Hepatocyte (in vitro differentiated cells): ENCODE measurements at regions not wholly inside any gene's neighbourhood (a gene's known extent, or its start where the extent isn't known, plus 50 kb on each side); places are given as distances from the start of the nearest gene placed in this dataset.

Source experiments
- DNase-seq: peaks from one replicate; pipeline ENCODE4 v3.0.0-alpha.2; 2016; ENCODE audit warnings: low spot score
- H2AFZ ChIP-seq: fragments of 200-600 bp; sonication (generic); 2 replicates; pipeline ENCODE4 v1.6.0; 2016; ENCODE audit warnings: antibody characterized with exemption, mild to moderate bottlenecking
- H3K27ac ChIP-seq: fragments of 200-600 bp; sonication (generic); 2 replicates; pipeline ENCODE4 v1.5.1; 2016; ENCODE audit warnings: mild to moderate bottlenecking
- H3K27me3 ChIP-seq: fragments of 200-600 bp; sonication (generic); 2 replicates; pipeline ENCODE4 v1.6.1; 2016
- H3K36me3 ChIP-seq: fragments of 200-600 bp; sonication (generic); replicated peaks from 2 replicates; pipeline ENCODE4 v1.5.1; 2016; ENCODE audit warnings: low read depth; ENCODE audit not compliant: insufficient read depth
- H3K4me1 ChIP-seq: fragments of 200-600 bp; sonication (generic); 2 replicates; pipeline ENCODE4 v1.5.1; 2016; ENCODE audit warnings: mild to moderate bottlenecking, moderate library complexity; ENCODE audit not compliant: insufficient read depth
- H3K4me2 ChIP-seq: fragments of 200-600 bp; sonication (generic); 2 replicates; pipeline ENCODE4 v1.6.0; 2016
- H3K4me3 ChIP-seq: fragments of 200-600 bp; sonication (generic); 2 replicates; pipeline ENCODE4 v1.5.1; 2016; ENCODE audit warnings: mild to moderate bottlenecking
- H3K79me2 ChIP-seq: fragments of 200-600 bp; sonication (generic); 2 replicates; pipeline ENCODE4 v1.6.0; 2017; ENCODE audit warnings: mild to moderate bottlenecking
- H3K9me2 ChIP-seq: fragments of 200-600 bp; sonication (generic); replicated peaks from 2 replicates; pipeline ENCODE4 v1.6.0; 2017; ENCODE audit warnings: mild to moderate bottlenecking; ENCODE audit not compliant: insufficient read depth
- H3K9me3 ChIP-seq: fragments of 200-600 bp; sonication (generic); 2 replicates; pipeline ENCODE4 v1.5.1; 2016; ENCODE audit warnings: low read depth, mild to moderate bottlenecking
- H4K20me1 ChIP-seq: fragments of 200-600 bp; sonication (generic); 2 replicates; pipeline ENCODE4 v1.6.0; 2016; ENCODE audit warnings: mild to moderate bottlenecking; ENCODE audit not compliant: insufficient read depth, poor library complexity, severe bottlenecking
- EZH2 ChIP-seq: fragments of 200-600 bp; sonication (generic); IDR thresholded peaks from 2 replicates; pipeline ENCODE4 v1.6.1; 2016; ENCODE audit warnings: antibody characterized with exemption, mild to moderate bottlenecking, borderline replicate concordance
- EZH2phosphoT487 ChIP-seq: fragments of 200-600 bp; sonication (generic); IDR thresholded peaks from one replicate; pipeline ENCODE4 v1.6.1; 2018; ENCODE audit warnings: antibody characterized with exemption, mild to moderate bottlenecking, low read depth, moderate library complexity; ENCODE audit not compliant: unreplicated experiment, severe bottlenecking
- WGBS: methylation state at CpG from one replicate; pipeline ENCODE4 v1.1.6; 2016; ENCODE audit warnings: low lambda C conversion rate; ENCODE audit errors: missing lambda C conversion rate; 5-methylcytosine and 5-hydroxymethylcytosine counted together
- TF ChIP-seq, protein P1 (sequence below): fragments of 200-600 bp; sonication (generic); IDR thresholded peaks from 2 replicates; pipeline ENCODE4 v1.5.1; 2016; ENCODE audit warnings: antibody characterized with exemption, mild to moderate bottlenecking; ENCODE audit not compliant: poor library complexity

DNA sequence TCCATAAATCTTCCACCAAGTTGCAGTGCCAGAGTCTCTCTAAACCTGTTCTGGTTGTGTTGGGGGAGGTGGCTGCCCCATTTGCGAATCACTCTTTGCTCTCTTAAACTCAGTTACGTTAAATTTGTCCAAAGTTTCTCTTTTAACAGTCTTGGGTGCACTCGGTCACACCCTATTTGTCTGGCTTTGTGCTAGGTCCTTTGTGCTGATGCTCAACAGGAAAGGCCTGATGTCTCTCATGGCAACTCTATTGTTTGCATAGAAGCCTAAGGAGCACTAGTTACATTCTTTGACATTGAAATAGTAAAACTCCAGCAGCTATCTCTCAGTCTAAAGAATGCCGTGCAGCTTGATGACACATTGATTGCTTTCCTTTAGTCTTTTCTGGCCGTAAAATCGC, 105.1 kb downstream of the TRMT11 start:
- H3K9me2 ChIP-seq, result no peaks in the 10 kb centered on the region
- H3K4me1 ChIP-seq, result no peaks in the 10 kb centered on the region
- TF ChIP-seq, protein P1, sequence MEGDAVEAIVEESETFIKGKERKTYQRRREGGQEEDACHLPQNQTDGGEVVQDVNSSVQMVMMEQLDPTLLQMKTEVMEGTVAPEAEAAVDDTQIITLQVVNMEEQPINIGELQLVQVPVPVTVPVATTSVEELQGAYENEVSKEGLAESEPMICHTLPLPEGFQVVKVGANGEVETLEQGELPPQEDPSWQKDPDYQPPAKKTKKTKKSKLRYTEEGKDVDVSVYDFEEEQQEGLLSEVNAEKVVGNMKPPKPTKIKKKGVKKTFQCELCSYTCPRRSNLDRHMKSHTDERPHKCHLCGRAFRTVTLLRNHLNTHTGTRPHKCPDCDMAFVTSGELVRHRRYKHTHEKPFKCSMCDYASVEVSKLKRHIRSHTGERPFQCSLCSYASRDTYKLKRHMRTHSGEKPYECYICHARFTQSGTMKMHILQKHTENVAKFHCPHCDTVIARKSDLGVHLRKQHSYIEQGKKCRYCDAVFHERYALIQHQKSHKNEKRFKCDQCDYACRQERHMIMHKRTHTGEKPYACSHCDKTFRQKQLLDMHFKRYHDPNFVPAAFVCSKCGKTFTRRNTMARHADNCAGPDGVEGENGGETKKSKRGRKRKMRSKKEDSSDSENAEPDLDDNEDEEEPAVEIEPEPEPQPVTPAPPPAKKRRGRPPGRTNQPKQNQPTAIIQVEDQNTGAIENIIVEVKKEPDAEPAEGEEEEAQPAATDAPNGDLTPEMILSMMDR, result no peak
- no peak for TF ChIP-seq EZH2phosphoT487
- WGBS, result 80% methylated on average over 6 of the region's 6 CpGs
- H3K79me2 ChIP-seq, result no peaks in the 10 kb centered on the region
- H4K20me1 ChIP-seq, result no peaks in the 10 kb centered on the region
- no peaks in the 10 kb centered on the region for H3K27me3 ChIP-seq
- H3K36me3 ChIP-seq, result no peaks in the 10 kb centered on the region
- no peak overlapping the region for H2AFZ ChIP-seq
- H3K4me2 ChIP-seq, result no peak overlapping the region
- H3K9me3 ChIP-seq, result no peaks in the 10 kb centered on the region
- no peak overlapping the region for H3K27ac ChIP-seq
- H3K4me3 ChIP-seq, result no peak overlapping the region
- DNase-seq, result no peak

DNA sequence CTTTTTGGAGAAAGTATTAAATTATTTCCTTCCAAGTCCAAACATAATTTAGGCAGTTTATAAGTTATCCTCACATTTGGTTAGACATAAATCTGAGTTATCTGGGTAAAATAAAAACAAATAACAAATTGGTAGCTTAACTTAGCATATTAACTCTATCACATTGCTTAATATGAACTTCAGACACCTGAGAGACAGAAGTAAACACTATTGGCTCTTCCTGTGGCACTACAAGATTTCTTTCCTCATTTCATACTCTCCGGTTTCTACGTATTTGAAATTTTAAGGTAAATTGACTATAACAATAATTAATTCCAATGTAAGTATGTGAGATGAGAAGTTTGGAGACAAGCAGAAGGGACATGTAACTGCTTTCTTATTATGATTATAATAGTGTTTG, 106.8 kb downstream of the TRMT11 start:
- H4K20me1 ChIP-seq, result no peaks in the 10 kb centered on the region
- no peaks in the 10 kb centered on the region for H3K27me3 ChIP-seq
- H3K79me2 ChIP-seq, result no peaks in the 10 kb centered on the region
- no peaks in the 10 kb centered on the region for H3K36me3 ChIP-seq
- 97% methylated on average over 2 of the region's 2 CpGs for WGBS
- H3K4me1 ChIP-seq, result no peaks in the 10 kb centered on the region
- H3K9me2 ChIP-seq, result no peaks in the 10 kb centered on the region
- no peak overlapping the region for H3K27ac ChIP-seq
- no peak overlapping the region for H3K4me3 ChIP-seq
- no peaks in the 10 kb centered on the region for H3K9me3 ChIP-seq
- H3K4me2 ChIP-seq, result no peak overlapping the region
- H2AFZ ChIP-seq, result no peak overlapping the region
- no peak for DNase-seq
- TF ChIP-seq, protein P1, result no peak
- TF ChIP-seq EZH2phosphoT487 (no peak), EZH2 (no peak)

DNA sequence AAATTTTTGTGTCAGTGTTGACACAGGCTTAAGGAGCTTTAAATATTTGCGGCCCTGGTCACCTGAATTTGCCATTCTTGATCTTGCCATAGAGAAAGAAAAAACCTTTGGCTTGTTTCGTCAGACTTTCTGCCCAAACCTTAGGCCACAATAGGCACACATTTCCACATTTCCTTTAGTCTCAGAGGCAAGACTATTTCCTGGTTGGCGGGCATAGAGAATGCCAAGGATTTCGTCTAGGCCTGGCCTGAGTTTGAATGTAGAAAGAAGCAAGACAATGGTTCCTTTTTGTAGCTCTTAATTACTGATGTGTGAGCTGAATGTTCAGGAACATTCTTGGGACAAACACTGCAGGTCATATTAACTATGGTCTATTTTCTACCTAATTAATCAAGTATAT, 108.1 kb downstream of the TRMT11 start:
- no peaks in the 10 kb centered on the region for H3K4me1 ChIP-seq

More for the DNA sequence above, 108.1 kb downstream of the TRMT11 start:
- no peak overlapping the region for H2AFZ ChIP-seq
- H3K9me3 ChIP-seq, result no peaks in the 10 kb centered on the region
- TF ChIP-seq EZH2phosphoT487, result no peak
- no peak for TF ChIP-seq EZH2
- TF ChIP-seq, protein P1, result no peak
- no peak for DNase-seq
- H3K27ac ChIP-seq, result no peak overlapping the region
- H3K9me2 ChIP-seq, result no peaks in the 10 kb centered on the region
- WGBS, result 93% methylated on average over 4 of the region's 4 CpGs
- H3K27me3 ChIP-seq, result no peaks in the 10 kb centered on the region
- no peaks in the 10 kb centered on the region for H3K36me3 ChIP-seq
- H3K4me2 ChIP-seq, result no peak overlapping the region
- no peaks in the 10 kb centered on the region for H3K79me2 ChIP-seq
- H3K4me3 ChIP-seq, result no peak overlapping the region
- H4K20me1 ChIP-seq, result no peaks in the 10 kb centered on the region
